Gastrocnemius medialis (tissue), 4 donors: ENCODE measurements at regions not wholly inside any gene's neighbourhood (a gene's known extent, or its start where the extent isn't known, plus 50 kb on each side); places are given as distances from the start of the nearest gene placed in this dataset.

Experiments
- POLR2A ChIP-seq, 2 donors: fragments of 450-650 bp; IDR thresholded peaks; one replicate each; pipeline ENCODE4 v1.6.1; 2017; ENCODE audit warnings: antibody characterized with exemption in 2 of 2, mild to moderate bottlenecking in 2 of 2, moderate library complexity in 2 of 2
- TF ChIP-seq, protein P1 (sequence below), 5 experiments: fragments of 450-650 bp in 3 of 5; fragments of 200-600 bp in 2 of 5; sonication (generic) in 2 of 5; IDR thresholded peaks in 4 of 5; conservative IDR thresholded peaks in 1 of 5; 1 replicate in 4 of 5; 2 replicates in 1 of 5; pipeline ENCODE4 v1.5.1; 2016 to 2019; ENCODE audit warnings: antibody characterized with exemption in 5 of 5, mild to moderate bottlenecking in 3 of 5, moderate library complexity in 3 of 5

DNA sequence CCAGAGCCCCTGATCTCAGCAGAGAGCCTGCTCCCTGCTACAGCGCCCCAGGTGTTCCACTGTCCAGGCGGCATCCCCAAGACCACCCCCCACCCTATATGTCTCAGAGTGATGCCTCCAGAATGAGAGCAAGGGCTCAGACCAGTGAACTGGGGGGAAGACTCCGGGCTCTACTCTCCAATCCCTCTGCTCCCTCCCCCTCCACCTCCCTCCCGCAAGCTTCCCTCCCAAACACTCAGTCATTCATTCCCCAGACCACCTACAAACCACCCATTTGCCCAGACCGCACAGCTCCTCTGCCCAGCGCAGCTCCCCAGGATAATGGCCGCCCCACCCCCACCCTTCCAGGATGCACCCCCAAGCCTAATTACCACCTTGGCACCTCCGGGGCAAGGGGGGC, 59.4 kb upstream of the TAC4 start:
- TF ChIP-seq, protein P1, sequence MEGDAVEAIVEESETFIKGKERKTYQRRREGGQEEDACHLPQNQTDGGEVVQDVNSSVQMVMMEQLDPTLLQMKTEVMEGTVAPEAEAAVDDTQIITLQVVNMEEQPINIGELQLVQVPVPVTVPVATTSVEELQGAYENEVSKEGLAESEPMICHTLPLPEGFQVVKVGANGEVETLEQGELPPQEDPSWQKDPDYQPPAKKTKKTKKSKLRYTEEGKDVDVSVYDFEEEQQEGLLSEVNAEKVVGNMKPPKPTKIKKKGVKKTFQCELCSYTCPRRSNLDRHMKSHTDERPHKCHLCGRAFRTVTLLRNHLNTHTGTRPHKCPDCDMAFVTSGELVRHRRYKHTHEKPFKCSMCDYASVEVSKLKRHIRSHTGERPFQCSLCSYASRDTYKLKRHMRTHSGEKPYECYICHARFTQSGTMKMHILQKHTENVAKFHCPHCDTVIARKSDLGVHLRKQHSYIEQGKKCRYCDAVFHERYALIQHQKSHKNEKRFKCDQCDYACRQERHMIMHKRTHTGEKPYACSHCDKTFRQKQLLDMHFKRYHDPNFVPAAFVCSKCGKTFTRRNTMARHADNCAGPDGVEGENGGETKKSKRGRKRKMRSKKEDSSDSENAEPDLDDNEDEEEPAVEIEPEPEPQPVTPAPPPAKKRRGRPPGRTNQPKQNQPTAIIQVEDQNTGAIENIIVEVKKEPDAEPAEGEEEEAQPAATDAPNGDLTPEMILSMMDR (IDR thresholded peaks at IDR 0.05 in 4 of 5, conservative IDR thresholded peaks at IDR 0.05 in 1 of 5), result no peak
- no peak for TF ChIP-seq POLR2A (IDR thresholded peaks at IDR 0.05)
